SK-N-SH (cell line): ENCODE measurements at regions not wholly inside any gene's neighbourhood (a gene's known extent, or its start where the extent isn't known, plus 50 kb on each side); places are given as distances from the start of the nearest gene placed in this dataset.

Experiments used
- CTCF ChIA-PET: fragments of 300-600, 350-600 bp; formaldehyde crosslinking; extraction: SDS; loops from one replicate; lab custom pipeline; 2021; lab: Yijun Ruan, JAX
- POLR2A ChIA-PET: fragments of 350-600 bp; sonication (Branson Sonifier 250); formaldehyde crosslinking; extraction: SDS; loops from one replicate; lab custom pipeline; 2020; ENCODE audit warnings: antibody characterized with exemption, inconsistent platforms; lab: Yijun Ruan, JAX
- DNase-seq: peaks from one replicate; pipeline ENCODE4 v3.0.0; 2012
- H2AFZ ChIP-seq: fragments of 200-600 bp; sonication (generic); 2 replicates; pipeline ENCODE4 v1.8.1; 2016; ENCODE audit warnings: antibody characterized with exemption, mild to moderate bottlenecking, low read depth
- H3F3A ChIP-seq: fragments of 200-600 bp; sonication (generic); replicated peaks from 2 replicates; pipeline ENCODE3; 2016; ENCODE audit warnings: antibody characterized with exemption, mild to moderate bottlenecking; ENCODE audit not compliant: insufficient read depth
- H3K27ac ChIP-seq, 2 experiments: fragments of 200-500 bp in 1 of 2; fragments of 200-600 bp in 1 of 2; sonication (Bioruptor generic) in 1 of 2; sonication (generic), shearing (Covaris generic) in 1 of 2; 2 replicates each; pipeline versions ENCODE4 v1.5.1 to v1.6.1; 2014 to 2016; ENCODE audit warnings: low read depth in 2 of 2, inconsistent platforms in 1 of 2, low read length in 1 of 2, mild to moderate bottlenecking in 1 of 2, mixed read lengths in 1 of 2
- H3K27me3 ChIP-seq: fragments of 200-600 bp; sonication (generic), shearing (Covaris generic); 2 replicates; pipeline ENCODE4 v1.6.1; 2016; ENCODE audit warnings: mixed run types; ENCODE audit not compliant: insufficient read depth
- H3K36me3 ChIP-seq, 2 experiments: fragments of 200-500 bp in 1 of 2; fragments of 200-600 bp in 1 of 2; sonication (Bioruptor generic) in 1 of 2; sonication (generic) in 1 of 2; replicated peaks in 1 of 2; 2 replicates each; pipeline versions ENCODE3 to v1.5.1; 2014 to 2016; ENCODE audit warnings: low read length in 1 of 2, mild to moderate bottlenecking in 1 of 2; ENCODE audit not compliant: insufficient read depth in 2 of 2, control insufficient read depth in 1 of 2
- H3K4me1 ChIP-seq, 2 experiments: fragments of 200-500 bp in 1 of 2; fragments of 200-600 bp in 1 of 2; sonication (Bioruptor generic) in 1 of 2; sonication (generic), shearing (Covaris generic) in 1 of 2; 2 replicates each; pipeline versions ENCODE4 v1.5.1 to v1.6.1; 2014 to 2016; ENCODE audit warnings: low read depth in 1 of 2, low read length in 1 of 2, mixed run types in 1 of 2; ENCODE audit not compliant: insufficient read depth in 2 of 2, control insufficient read depth in 1 of 2
- H3K4me2 ChIP-seq: fragments of 200-600 bp; sonication (generic), shearing (Covaris generic); 2 replicates; pipeline ENCODE4 v1.6.1; 2017; ENCODE audit warnings: mixed run types
- H3K4me3 ChIP-seq, 2 experiments: fragments of 200-500 bp in 1 of 2; fragments of 200-600 bp in 1 of 2; sonication (Bioruptor generic) in 1 of 2; sonication (generic), shearing (Covaris generic) in 1 of 2; 2 replicates each; pipeline versions ENCODE4 v1.5.1 to v1.8.1; 2014 to 2016; ENCODE audit warnings: low read depth in 2 of 2, inconsistent platforms in 1 of 2, low read length in 1 of 2, mild to moderate bottlenecking in 1 of 2, mixed read lengths in 1 of 2, moderate library complexity in 1 of 2
- H3K79me2 ChIP-seq: fragments of 200-600 bp; sonication (generic); 2 replicates; pipeline ENCODE4 v1.8.1; 2017; ENCODE audit warnings: mild to moderate bottlenecking; ENCODE audit not compliant: insufficient read depth
- H3K9ac ChIP-seq: fragments of 200-600 bp; sonication (generic); 2 replicates; pipeline ENCODE4 v1.6.1; 2017; ENCODE audit warnings: mixed run types
- H3K9me2 ChIP-seq: fragments of 200-600 bp; sonication (generic); 2 replicates; pipeline ENCODE4 v1.6.1; 2017; ENCODE audit warnings: mixed run types
- H3K9me3 ChIP-seq: fragments of 200-600 bp; sonication (generic); 2 replicates; pipeline ENCODE4 v1.6.1; 2017; ENCODE audit warnings: mixed run types, mild to moderate bottlenecking, moderate library complexity
- H4K20me1 ChIP-seq: fragments of 200-600 bp; sonication (generic); 2 replicates; pipeline ENCODE4 v1.6.1; 2017; ENCODE audit warnings: mild to moderate bottlenecking, mixed run types; ENCODE audit not compliant: insufficient read depth
- CHD2 ChIP-seq: fragments of 150-350 bp; IDR thresholded peaks from 2 replicates; pipeline ENCODE4 v1.6.1; 2018; ENCODE audit warnings: low read length; ENCODE audit not compliant: partially characterized antibody
- EZH2phosphoT487 ChIP-seq: fragments of 200-600 bp; sonication (generic); IDR thresholded peaks from 2 replicates; pipeline ENCODE4 v1.6.1; 2017; ENCODE audit warnings: low read depth, mixed run types, mild to moderate bottlenecking, antibody characterized with exemption, moderate library complexity, borderline replicate concordance
- FOSL2 ChIP-seq: IDR thresholded peaks from 2 replicates; pipeline ENCODE4 v1.4.0; 2012; ENCODE audit warnings: low read depth, mild to moderate bottlenecking, moderate library complexity, borderline replicate concordance
- FOXM1 ChIP-seq: IDR thresholded peaks from 2 replicates; pipeline ENCODE4 v1.4.0; 2012; ENCODE audit warnings: low read depth, mild to moderate bottlenecking
- MEF2A ChIP-seq: IDR thresholded peaks from 2 replicates; pipeline ENCODE4 v1.4.0; 2012; ENCODE audit warnings: low read depth, borderline replicate concordance
- MXI1 ChIP-seq: IDR thresholded peaks from 2 replicates; pipeline ENCODE4 v1.6.1; 2012; ENCODE audit warnings: mild to moderate bottlenecking, low read depth, low read length, improper control_type of control experiment
- POLR2AphosphoS5 ChIP-seq: IDR thresholded peaks from 2 replicates; pipeline ENCODE4 v1.6.1; 2012; ENCODE audit warnings: low read depth, low read length
- RCOR1 ChIP-seq: fragments of 150-350 bp; IDR thresholded peaks from 2 replicates; pipeline ENCODE4 v1.6.1; 2017; ENCODE audit warnings: antibody characterized with exemption, low read length
- SIN3A ChIP-seq: IDR thresholded peaks from 2 replicates; pipeline ENCODE4 v1.6.1; 2012; ENCODE audit warnings: low read depth, mild to moderate bottlenecking, low read length, moderate library complexity, borderline replicate concordance
- SMC3 ChIP-seq: IDR thresholded peaks from 2 replicates; pipeline ENCODE4 v1.6.1; 2012; ENCODE audit warnings: low read depth, low read length, improper control_type of control experiment
- TCF12 ChIP-seq: IDR thresholded peaks from 2 replicates; pipeline ENCODE4 v1.4.0; 2012
- WGBS: methylation state at CpG from one replicate; pipeline ENCODE4 v1.1.6; 2017; ENCODE audit warnings: low lambda C conversion rate; 5-methylcytosine and 5-hydroxymethylcytosine counted together
- TF ChIP-seq, protein P1 (sequence below): fragments of 200-600 bp; sonication (generic); IDR thresholded peaks from 2 replicates; pipeline ENCODE4 v1.6.1; 2017; ENCODE audit warnings: antibody characterized with exemption, mild to moderate bottlenecking, moderate library complexity
- TF ChIP-seq, protein P2 (sequence below): fragments of 150-350 bp; IDR thresholded peaks from 2 replicates; pipeline ENCODE4 v1.6.1; 2016; ENCODE audit warnings: mild to moderate bottlenecking, low read depth, low read length
- TF ChIP-seq, protein P3 (sequence below): IDR thresholded peaks from 2 replicates; pipeline ENCODE4 v1.4.0; 2012; ENCODE audit warnings: low read depth

DNA sequence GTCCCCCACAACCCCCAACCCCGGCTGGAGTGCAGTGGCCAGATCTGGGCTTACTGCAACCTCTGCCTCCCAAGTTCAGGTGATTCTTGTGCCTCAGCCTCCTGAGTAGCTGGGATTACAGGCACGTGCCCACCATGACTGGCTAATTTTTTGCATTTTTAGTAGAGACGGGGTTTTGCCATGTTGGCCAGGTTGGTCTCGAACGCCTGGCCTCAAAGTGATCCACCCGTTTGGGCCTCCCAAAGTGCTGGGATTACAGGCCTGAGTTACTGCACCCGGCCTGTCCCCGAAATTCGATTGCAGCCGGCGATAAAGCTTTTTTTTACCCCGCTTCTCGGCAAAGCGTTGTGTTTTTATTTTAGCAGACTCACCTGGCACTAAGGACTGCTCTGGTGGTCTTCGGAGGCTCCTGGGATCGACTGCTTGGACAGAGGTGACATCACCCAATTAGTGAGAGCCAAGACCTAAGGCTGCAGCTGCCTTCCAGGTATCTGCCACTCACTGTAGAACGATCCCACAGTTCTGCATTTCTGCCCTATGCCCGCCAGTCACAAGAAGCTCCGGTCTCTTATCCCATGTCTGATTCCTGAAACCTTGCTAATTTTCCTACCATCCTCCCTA lies 82.2 kb upstream of the ARL4D start:
- 76% methylated on average over 19 of the region's 19 CpGs for WGBS
- no peaks in the 10 kb centered on the region for H3K27me3 ChIP-seq
- H3K9ac ChIP-seq: no peak overlapping the region
- H3K27ac ChIP-seq: no peak overlapping the region
- ChIA-PET POLR2A (interaction anchor here (0.7 to 3.7 kb wide), 11 partner anchors 9 to 591 kb away, joined by 3 to 40 read pairs (median 5); partner anchors contain the start of genes MPP2 and NBR1), CTCF (interaction anchor here (1.6 kb wide), 1 partner anchor 292 kb away, joined by 7 read pairs; no protein-coding TSS in a partner anchor)
- no peaks in the 10 kb centered on the region for H3K9me3 ChIP-seq
- H2AFZ ChIP-seq: no peak overlapping the region
- H3K9me2 ChIP-seq: no peaks in the 10 kb centered on the region
- H3K79me2 ChIP-seq: no peaks in the 10 kb centered on the region
- H3K4me2 ChIP-seq: no peak overlapping the region
- H3K4me3 ChIP-seq: no peak overlapping the region
- H4K20me1 ChIP-seq: no peaks in the 10 kb centered on the region
- no peaks in the 10 kb centered on the region; a peak in 1 of 4 replicates for H3K4me1 ChIP-seq
- DNase-seq: no peak
- TF ChIP-seq EZH2phosphoT487 (no peak), POLR2AphosphoS5 (no peak), FOXM1 (no peak), RCOR1 (no peak), TCF12 (no peak), FOSL2 (no peak), MEF2A (no peak), SMC3 (no peak), CHD2 (no peak), MXI1 (no peak), SIN3A (no peak)
- TF ChIP-seq, protein P1, sequence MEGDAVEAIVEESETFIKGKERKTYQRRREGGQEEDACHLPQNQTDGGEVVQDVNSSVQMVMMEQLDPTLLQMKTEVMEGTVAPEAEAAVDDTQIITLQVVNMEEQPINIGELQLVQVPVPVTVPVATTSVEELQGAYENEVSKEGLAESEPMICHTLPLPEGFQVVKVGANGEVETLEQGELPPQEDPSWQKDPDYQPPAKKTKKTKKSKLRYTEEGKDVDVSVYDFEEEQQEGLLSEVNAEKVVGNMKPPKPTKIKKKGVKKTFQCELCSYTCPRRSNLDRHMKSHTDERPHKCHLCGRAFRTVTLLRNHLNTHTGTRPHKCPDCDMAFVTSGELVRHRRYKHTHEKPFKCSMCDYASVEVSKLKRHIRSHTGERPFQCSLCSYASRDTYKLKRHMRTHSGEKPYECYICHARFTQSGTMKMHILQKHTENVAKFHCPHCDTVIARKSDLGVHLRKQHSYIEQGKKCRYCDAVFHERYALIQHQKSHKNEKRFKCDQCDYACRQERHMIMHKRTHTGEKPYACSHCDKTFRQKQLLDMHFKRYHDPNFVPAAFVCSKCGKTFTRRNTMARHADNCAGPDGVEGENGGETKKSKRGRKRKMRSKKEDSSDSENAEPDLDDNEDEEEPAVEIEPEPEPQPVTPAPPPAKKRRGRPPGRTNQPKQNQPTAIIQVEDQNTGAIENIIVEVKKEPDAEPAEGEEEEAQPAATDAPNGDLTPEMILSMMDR: no peak
- TF ChIP-seq, protein P2, sequence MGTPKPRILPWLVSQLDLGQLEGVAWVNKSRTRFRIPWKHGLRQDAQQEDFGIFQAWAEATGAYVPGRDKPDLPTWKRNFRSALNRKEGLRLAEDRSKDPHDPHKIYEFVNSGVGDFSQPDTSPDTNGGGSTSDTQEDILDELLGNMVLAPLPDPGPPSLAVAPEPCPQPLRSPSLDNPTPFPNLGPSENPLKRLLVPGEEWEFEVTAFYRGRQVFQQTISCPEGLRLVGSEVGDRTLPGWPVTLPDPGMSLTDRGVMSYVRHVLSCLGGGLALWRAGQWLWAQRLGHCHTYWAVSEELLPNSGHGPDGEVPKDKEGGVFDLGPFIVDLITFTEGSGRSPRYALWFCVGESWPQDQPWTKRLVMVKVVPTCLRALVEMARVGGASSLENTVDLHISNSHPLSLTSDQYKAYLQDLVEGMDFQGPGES: no peak
- TF ChIP-seq, protein P3, sequence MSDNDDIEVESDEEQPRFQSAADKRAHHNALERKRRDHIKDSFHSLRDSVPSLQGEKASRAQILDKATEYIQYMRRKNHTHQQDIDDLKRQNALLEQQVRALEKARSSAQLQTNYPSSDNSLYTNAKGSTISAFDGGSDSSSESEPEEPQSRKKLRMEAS: no peak
- peaks cover 19% of the 10 kb centered on the region for H3F3A ChIP-seq
- H3K36me3 ChIP-seq: no peaks in the 10 kb centered on the region
